CD4-positive, alpha-beta T cell (primary cell): ENCODE measurements at regions not wholly inside any gene's neighbourhood (a gene's known extent, or its start where the extent isn't known, plus 50 kb on each side); places are given as distances from the start of the nearest gene placed in this dataset.

Experiments used
- ATAC-seq: fragments of 200-7000 bp; cut with Tn5 transposase; one replicate; pipeline ENCODE4 v1.10.0; 2022; ENCODE audit warnings: mild to moderate bottlenecking; ENCODE audit not compliant: poor library complexity
- CTCF ChIA-PET: fragments of 350-600 bp; sonication (Branson Sonifier 250); formaldehyde crosslinking; loops from one replicate; lab custom pipeline; 2021; ENCODE audit warnings: antibody characterized with exemption, inconsistent platforms; lab: Charles Lee
- POLR2A ChIA-PET: fragments of 350-600 bp; sonication (Branson Sonifier 250); formaldehyde crosslinking; loops from one replicate; lab custom pipeline; 2021; ENCODE audit warnings: antibody characterized with exemption, inconsistent platforms; lab: Charles Lee
- DNase-seq, 14 experiments: peaks; one replicate each; pipeline ENCODE4 v3.0.0-alpha.2; 2013 to 2020; ENCODE audit warnings: mixed read lengths in 2 of 14
- H3K27ac ChIP-seq, 2 donors: one replicate each; pipeline versions ENCODE4 v1.5.1 to v1.7.0; 2013; ENCODE audit warnings: low read length in 2 of 2, low read depth in 1 of 2, mild to moderate bottlenecking in 1 of 2
- H3K27me3 ChIP-seq, 2 experiments: 1 replicate in 1 of 2; 2 replicates in 1 of 2; pipeline versions ENCODE4 v1.6.1 to v1.7.0; 2013; ENCODE audit warnings: low read length in 2 of 2, control low read depth in 1 of 2, mild to moderate bottlenecking in 1 of 2, moderate library complexity in 1 of 2; ENCODE audit not compliant: insufficient read depth in 2 of 2, control insufficient read depth in 1 of 2
- H3K36me3 ChIP-seq: one replicate; pipeline ENCODE4 v1.6.1; 2013; ENCODE audit warnings: low read length, control low read depth; ENCODE audit not compliant: insufficient read depth
- H3K4me1 ChIP-seq: one replicate; pipeline ENCODE4 v1.6.1; 2013; ENCODE audit warnings: low read length, control low read depth; ENCODE audit not compliant: insufficient read depth
- H3K4me3 ChIP-seq: one replicate; pipeline ENCODE4 v1.5.1; 2013; ENCODE audit warnings: mild to moderate bottlenecking, low read length, moderate library complexity
- H3K9me3 ChIP-seq, 2 experiments: 1 replicate in 1 of 2; 2 replicates in 1 of 2; pipeline versions ENCODE4 v1.6.1 to v1.7.0; 2013; ENCODE audit warnings: low read length in 2 of 2, mild to moderate bottlenecking in 2 of 2, control low read depth in 1 of 2, moderate library complexity in 1 of 2; ENCODE audit not compliant: control insufficient read depth in 1 of 2, insufficient read depth in 1 of 2
- H3K27ac Mint-ChIP-seq: one replicate; pipeline ENCODE4 v1.8.0; 2020; ENCODE audit warnings: mixed read lengths
- H3K27me3 Mint-ChIP-seq: one replicate; pipeline ENCODE4 v1.8.0; 2021; ENCODE audit warnings: mixed read lengths
- H3K36me3 Mint-ChIP-seq: one replicate; pipeline ENCODE4 v1.8.0; 2021; ENCODE audit warnings: low read depth, mixed read lengths
- H3K4me1 Mint-ChIP-seq: one replicate; pipeline ENCODE4 v1.8.0; 2021; ENCODE audit warnings: low read depth, mixed read lengths
- H3K4me3 Mint-ChIP-seq: one replicate; pipeline ENCODE4 v1.8.0; 2020; ENCODE audit warnings: mild to moderate bottlenecking, mixed read lengths
- H3K9me3 Mint-ChIP-seq: one replicate; pipeline ENCODE4 v1.8.0; 2020; ENCODE audit warnings: mixed read lengths
- CTCF ChIP-seq: fragments of 200-600 bp; IDR thresholded peaks from one replicate; pipeline ENCODE4 v1.8.0; 2022; ENCODE audit warnings: antibody characterized with exemption, mild to moderate bottlenecking
- intact Hi-C, 2 experiments: fragments of 100-400 bp; cut with DNase I in 1 of 2; cut with micrococcal nuclease in 1 of 2; formaldehyde crosslinking; loops; one replicate each; pipeline versions ENCODE4 v1.15.1 to v1.9.0; 2023 to 2025; cut with DNase I, micrococcal nuclease

GRCh38 chr21:35511696-35512162 is 462.6 kb upstream of the RUNX1 start:
- no peak overlapping the region for H3K27ac Mint-ChIP-seq
- Histone ChIP-seq H3K27ac (no peak overlapping the region), H3K36me3 (no peaks in the 10 kb centered on the region), H3K27me3 (no peaks in the 10 kb centered on the region), H3K4me1 (peaks cover 2% of the 10 kb centered on the region), H3K4me3 (no peak overlapping the region), H3K9me3 (no peaks in the 10 kb centered on the region)
- DNase-seq (no peak), ATAC-seq (no peak)
- H3K27me3 Mint-ChIP-seq: no peaks in the 10 kb centered on the region
- TF ChIP-seq CTCF: no peak
- ChIA-PET POLR2A (interaction anchor here (0.9 kb wide), 1 partner anchor 8 kb away, joined by 3 read pairs; no protein-coding TSS in a partner anchor), CTCF (no interaction called here)
- peaks cover 39% of the 10 kb centered on the region for H3K4me1 Mint-ChIP-seq
- H3K9me3 Mint-ChIP-seq: no peaks in the 10 kb centered on the region
- H3K36me3 Mint-ChIP-seq: no peaks in the 10 kb centered on the region
- H3K4me3 Mint-ChIP-seq: no peak overlapping the region
- intact Hi-C loops: no loop called here

- intact Hi-C loops: no loop called here
- no peaks in the 10 kb centered on the region for H3K36me3 Mint-ChIP-seq
- peaks cover 2% of the 10 kb centered on the region for H3K4me1 ChIP-seq
- H3K4me3 Mint-ChIP-seq: no peak overlapping the region
- ChIA-PET CTCF (no interaction called here), POLR2A (interaction anchor here (0.9 kb wide), 1 partner anchor 8 kb away, joined by 3 read pairs; no protein-coding TSS in a partner anchor)
- no peaks in the 10 kb centered on the region for H3K36me3 ChIP-seq
- no peaks in the 10 kb centered on the region for H3K9me3 ChIP-seq
- H3K27me3 ChIP-seq: no peaks in the 10 kb centered on the region
- peaks cover 45% of the 10 kb centered on the region for H3K4me1 Mint-ChIP-seq
- H3K4me3 ChIP-seq: no peak overlapping the region
- no peaks in the 10 kb centered on the region for H3K9me3 Mint-ChIP-seq
- no peak for TF ChIP-seq CTCF
- ATAC-seq (no peak), DNase-seq (no peak)
- H3K27ac ChIP-seq: no peak overlapping the region
- no peak overlapping the region for H3K27ac Mint-ChIP-seq
- H3K27me3 Mint-ChIP-seq: no peaks in the 10 kb centered on the region
Measured at GRCh38 chr21:35510957-35511695, 462.0 kb upstream of the RUNX1 start.

GRCh38 chr21:35510294-35510693 is 461.2 kb upstream of the RUNX1 start:
- H3K27ac Mint-ChIP-seq: no peak overlapping the region
- TF ChIP-seq CTCF: no peak
- ChIA-PET CTCF (no interaction called here), POLR2A (no interaction called here)
- peaks cover 2% of the 10 kb centered on the region for H3K4me1 ChIP-seq
- no peaks in the 10 kb centered on the region for H3K9me3 ChIP-seq
- no peaks in the 10 kb centered on the region for H3K36me3 ChIP-seq
- peaks cover 50% of the 10 kb centered on the region for H3K4me1 Mint-ChIP-seq
- no peak overlapping the region for H3K4me3 ChIP-seq
- H3K27me3 Mint-ChIP-seq: no peaks in the 10 kb centered on the region
- H3K36me3 Mint-ChIP-seq: no peaks in the 10 kb centered on the region
- DNase-seq (no peak), ATAC-seq (no peak)
- no peaks in the 10 kb centered on the region for H3K27me3 ChIP-seq
- no peaks in the 10 kb centered on the region for H3K9me3 Mint-ChIP-seq
- H3K4me3 Mint-ChIP-seq: no peak overlapping the region
- intact Hi-C loops: no loop called here
- no peak overlapping the region for H3K27ac ChIP-seq
